Lower leg skin (tissue), 4 donors: ENCODE measurements at regions not wholly inside any gene's neighbourhood (a gene's known extent, or its start where the extent isn't known, plus 50 kb on each side); places are given as distances from the start of the nearest gene placed in this dataset.

ENCODE experiments used
- DNase-seq, 2 donors: peaks; one replicate each; pipeline ENCODE4 v3.0.0-alpha.2; 2019; ENCODE audit warnings: low spot score in 2 of 2
- H3K4me3 ChIP-seq: fragments of 200-600 bp; sonication (generic); 2 replicates; pipeline ENCODE4 v1.5.1; 2017; ENCODE audit warnings: mild to moderate bottlenecking, low read depth; ENCODE audit not compliant: poor library complexity, severe bottlenecking
- CTCF ChIP-seq, 3 donors: fragments of 450-650 bp; IDR thresholded peaks; one replicate each; pipeline ENCODE4 v1.5.1; 2016; ENCODE audit warnings: antibody characterized with exemption in 3 of 3, mild to moderate bottlenecking in 3 of 3, moderate library complexity in 2 of 3
- POLR2A ChIP-seq, 2 donors: fragments of 450-650 bp; IDR thresholded peaks; one replicate each; pipeline ENCODE4 v1.6.1; 2016 to 2017; ENCODE audit warnings: antibody characterized with exemption in 2 of 2, mild to moderate bottlenecking in 1 of 2, moderate library complexity in 1 of 2
- WGBS, 2 donors: methylation state at CpG; one replicate each; pipeline ENCODE4 v1.1.5; 2018; 5-methylcytosine and 5-hydroxymethylcytosine counted together
- intact Hi-C: fragments of 100-400 bp; cut with DNase I; formaldehyde crosslinking; loops from one replicate; pipeline ENCODE4 v1.15.0; 2023; ENCODE audit warnings: low total_unique reads

DNA sequence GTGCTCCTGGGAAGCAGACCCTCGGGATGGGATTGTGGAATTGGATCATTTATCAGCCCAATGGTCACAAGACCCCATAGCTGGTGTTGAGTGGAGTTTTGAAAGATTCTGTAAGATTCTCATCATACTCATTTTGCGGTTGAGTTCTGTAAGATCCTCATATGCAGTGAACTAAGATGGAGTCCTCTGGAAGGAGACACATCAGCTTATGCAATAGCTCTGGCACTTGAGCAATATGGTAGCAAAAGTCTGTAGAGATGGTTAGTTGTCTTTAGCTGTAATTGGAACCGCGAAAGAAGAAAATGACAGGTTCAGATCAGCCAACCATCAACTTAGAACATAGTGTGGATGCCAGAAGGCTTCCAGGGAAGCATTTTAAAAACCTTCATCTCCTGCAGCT lies 184.5 kb upstream of the TSC22D2 start:
- 89 to 92% methylated on average over 4 of the region's 4 CpGs for WGBS, 2 donors
- DNase-seq: no peak
- TF ChIP-seq POLR2A (IDR thresholded peaks at IDR 0.05): no peak
- no peak for TF ChIP-seq CTCF (IDR thresholded peaks at IDR 0.05)
- intact Hi-C loops: loop anchor here (10.0 kb wide), 2 partner anchors 201 to 271 kb away; no protein-coding TSS in a partner anchor
- H3K4me3 ChIP-seq: no peak overlapping the region

GRCh38 chr3:150222691-150223489 lies 185.2 kb upstream of the TSC22D2 start:
- intact Hi-C loops: loop anchor here (10.0 kb wide), 2 partner anchors 202 to 272 kb away; no protein-coding TSS in a partner anchor
- WGBS, 2 donors: 81 to 83% methylated on average over 10 of the region's 10 CpGs
- peak in 1 of 2 donors; percentile 58 for DNase-seq
- no peak for TF ChIP-seq CTCF (IDR thresholded peaks at IDR 0.05)
- no peak for TF ChIP-seq POLR2A (IDR thresholded peaks at IDR 0.05)
- H3K4me3 ChIP-seq: no peak overlapping the region

DNA sequence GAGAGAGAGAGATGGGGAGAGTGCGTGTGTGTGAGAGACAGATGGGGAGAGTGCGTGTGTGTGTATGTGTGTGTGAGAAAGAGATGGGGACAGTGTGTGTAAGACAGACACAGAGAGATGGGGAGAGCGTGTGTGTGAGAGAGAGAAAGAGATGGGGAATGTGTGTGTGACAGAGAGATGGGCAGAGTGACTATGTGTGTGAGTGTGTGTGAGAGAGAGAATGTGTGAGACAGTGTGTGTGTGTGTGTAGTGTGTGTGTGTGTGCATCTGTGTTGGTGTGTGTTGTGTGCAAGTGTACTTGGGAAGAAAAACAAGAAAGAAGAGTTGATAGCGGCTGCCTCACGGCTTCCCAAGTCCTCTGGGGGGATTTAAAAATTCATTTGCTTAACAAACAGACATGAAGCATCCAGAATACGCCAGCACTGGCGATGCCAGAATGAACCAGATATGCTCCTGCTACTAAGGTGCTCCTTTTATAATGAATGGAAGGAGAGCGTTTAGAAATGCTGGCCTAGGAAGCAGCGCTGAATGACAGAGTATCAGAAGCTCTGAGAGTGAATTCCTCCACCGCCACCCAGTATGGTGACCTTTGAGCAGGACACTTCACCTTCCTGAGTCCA lies 186.1 kb upstream of the TSC22D2 start:
- TF ChIP-seq CTCF (IDR thresholded peaks at IDR 0.05): no peak
- no peak for TF ChIP-seq POLR2A (IDR thresholded peaks at IDR 0.05)
- DNase-seq: peak in 1 of 2 donors; percentile 36
- 94 to 95% methylated on average over 10 of the region's 10 CpGs for WGBS, 2 donors
- intact Hi-C loops: loop anchor here (10.0 kb wide), 2 partner anchors 203 to 273 kb away; no protein-coding TSS in a partner anchor
- H3K4me3 ChIP-seq: no peak overlapping the region

- DNase-seq: peak in 1 of 2 donors; percentile 62
- 34 to 42% methylated on average over 5 of the region's 5 CpGs for WGBS, 2 donors
- intact Hi-C loops: loop anchor here (10.0 kb wide), 2 partner anchors 204 to 274 kb away; no protein-coding TSS in a partner anchor
- TF ChIP-seq CTCF (IDR thresholded peaks at IDR 0.05): no peak
- no peak for TF ChIP-seq POLR2A (IDR thresholded peaks at IDR 0.05)
- H3K4me3 ChIP-seq: no peak overlapping the region
Measured at GRCh38 chr3:150220799-150221198, 187.3 kb upstream of the TSC22D2 start.

DNA sequence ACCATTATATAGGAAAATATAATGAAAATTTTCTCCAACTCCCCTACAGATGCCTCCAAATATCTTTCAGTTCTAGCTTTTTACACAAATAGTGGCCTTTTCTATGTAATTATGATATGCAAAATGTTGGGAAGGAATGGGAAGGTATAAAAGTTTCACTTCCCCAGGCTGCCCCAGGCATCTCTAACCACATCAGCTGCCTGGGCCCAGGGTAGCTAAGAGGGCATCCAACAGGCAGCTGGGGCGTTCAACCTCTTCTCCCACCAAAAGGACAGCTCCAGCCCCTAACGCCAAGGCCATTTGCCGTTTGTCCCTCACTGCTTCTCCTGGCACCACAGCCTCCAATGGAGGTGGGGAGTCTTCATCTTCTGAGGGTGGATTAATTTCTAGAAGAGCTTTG lies 188.1 kb upstream of the TSC22D2 start:
- DNase-seq: peak in 1 of 2 donors; percentile 75
- intact Hi-C loops: loop anchor here (10.0 kb wide), 2 partner anchors 205 to 275 kb away; no protein-coding TSS in a partner anchor
- WGBS, 2 donors: 88 to 92% methylated on average over 3 of the region's 3 CpGs
- no peak overlapping the region for H3K4me3 ChIP-seq
- TF ChIP-seq POLR2A (IDR thresholded peaks at IDR 0.05) (no peak), CTCF (IDR thresholded peaks at IDR 0.05) (no peak)
